Tibial nerve (tissue), 4 donors: ENCODE measurements at regions not wholly inside any gene's neighbourhood (a gene's known extent, or its start where the extent isn't known, plus 50 kb on each side); places are given as distances from the start of the nearest gene placed in this dataset.

ENCODE experiments used
- DNase-seq, 2 donors: peaks; one replicate each; pipeline ENCODE4 v3.0.0-alpha.2; 2019; ENCODE audit warnings: low spot score in 2 of 2
- H3K27ac ChIP-seq, 4 donors: fragments of 200-600 bp; sonication (generic) in 3 of 4; one replicate each; pipeline ENCODE4 v1.5.1; 2017 to 2019; ENCODE audit warnings: mild to moderate bottlenecking in 1 of 4
- H3K27me3 ChIP-seq, 2 donors: fragments of 200-600 bp; sonication (generic) in 1 of 2; one replicate each; pipeline versions ENCODE4 v1.5.1 to v1.6.0; 2017 to 2019
- H3K36me3 ChIP-seq, 3 donors: fragments of 200-600 bp; sonication (generic); one replicate each; pipeline ENCODE4 v1.5.1; 2018 to 2019
- H3K4me1 ChIP-seq, 4 donors: fragments of 200-600 bp; sonication (generic) in 3 of 4; one replicate each; pipeline ENCODE4 v1.5.1; 2017 to 2019
- H3K4me3 ChIP-seq, 4 donors: fragments of 200-600 bp; sonication (generic) in 3 of 4; one replicate each; pipeline ENCODE4 v1.5.1; 2017 to 2019; ENCODE audit warnings: mild to moderate bottlenecking in 1 of 4, moderate library complexity in 1 of 4
- H3K9me3 ChIP-seq, 4 donors: fragments of 200-600 bp; sonication (generic) in 3 of 4; one replicate each; pipeline ENCODE4 v1.5.1; 2017 to 2019
- EP300 ChIP-seq, 2 donors: sonication (generic); formaldehyde crosslinking; IDR thresholded peaks; one replicate each; pipeline ENCODE4 v1.6.1; 2017; ENCODE audit warnings: antibody characterized with exemption in 2 of 2, mild to moderate bottlenecking in 1 of 2
- POLR2A ChIP-seq, 2 donors: fragments of 450-650 bp; IDR thresholded peaks; one replicate each; pipeline ENCODE4 v1.6.1; 2017; ENCODE audit warnings: antibody characterized with exemption in 2 of 2, mild to moderate bottlenecking in 2 of 2, moderate library complexity in 2 of 2
- WGBS, 2 donors: methylation state at CpG; one replicate each; pipeline ENCODE4 v1.1.5; 2018; 5-methylcytosine and 5-hydroxymethylcytosine counted together
- TF ChIP-seq, protein P1 (sequence below), 5 experiments: fragments of 200-600 bp in 3 of 5; fragments of 450-650 bp in 2 of 5; sonication (generic) in 3 of 5; IDR thresholded peaks; one replicate each; pipeline ENCODE4 v1.5.1; 2016 to 2019; ENCODE audit warnings: antibody characterized with exemption in 5 of 5, mild to moderate bottlenecking in 3 of 5, moderate library complexity in 2 of 5

DNA sequence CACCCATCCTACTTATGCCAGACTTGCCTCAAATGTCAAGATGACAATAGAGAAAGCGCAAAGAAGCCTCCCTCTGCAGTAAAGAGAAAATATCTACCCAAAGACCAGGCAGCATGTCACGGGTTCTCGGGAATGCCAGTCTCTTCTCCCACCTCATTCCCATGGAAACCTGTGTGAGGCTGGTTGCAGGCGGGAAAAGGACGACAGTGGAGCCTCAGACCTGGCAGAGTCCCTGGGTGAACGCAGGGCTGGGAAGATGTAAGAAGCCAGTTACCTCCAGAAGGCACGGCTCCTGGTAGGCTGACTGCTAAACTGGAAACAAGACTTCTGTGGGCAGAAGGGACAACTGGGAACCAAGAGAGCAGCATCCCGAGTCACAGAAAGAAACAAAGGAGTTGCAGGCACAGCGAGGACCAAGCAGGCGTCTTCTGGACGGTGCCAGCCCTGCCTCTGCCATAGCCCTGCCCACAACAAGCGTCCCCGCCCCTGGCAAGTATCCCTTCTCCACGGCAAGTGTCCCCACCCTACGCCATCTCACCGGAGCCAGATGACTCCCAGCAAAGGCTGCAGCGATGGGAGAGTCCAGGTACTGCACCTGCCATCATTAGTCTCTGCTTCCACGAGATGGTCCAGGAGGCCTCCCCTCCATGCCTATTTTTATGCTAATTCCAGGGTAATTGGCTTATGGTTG lies 440.8 kb upstream of the MYT1L start:
- 75 to 79% methylated on average over 18 of the region's 18 CpGs for WGBS, 2 donors

DNA sequence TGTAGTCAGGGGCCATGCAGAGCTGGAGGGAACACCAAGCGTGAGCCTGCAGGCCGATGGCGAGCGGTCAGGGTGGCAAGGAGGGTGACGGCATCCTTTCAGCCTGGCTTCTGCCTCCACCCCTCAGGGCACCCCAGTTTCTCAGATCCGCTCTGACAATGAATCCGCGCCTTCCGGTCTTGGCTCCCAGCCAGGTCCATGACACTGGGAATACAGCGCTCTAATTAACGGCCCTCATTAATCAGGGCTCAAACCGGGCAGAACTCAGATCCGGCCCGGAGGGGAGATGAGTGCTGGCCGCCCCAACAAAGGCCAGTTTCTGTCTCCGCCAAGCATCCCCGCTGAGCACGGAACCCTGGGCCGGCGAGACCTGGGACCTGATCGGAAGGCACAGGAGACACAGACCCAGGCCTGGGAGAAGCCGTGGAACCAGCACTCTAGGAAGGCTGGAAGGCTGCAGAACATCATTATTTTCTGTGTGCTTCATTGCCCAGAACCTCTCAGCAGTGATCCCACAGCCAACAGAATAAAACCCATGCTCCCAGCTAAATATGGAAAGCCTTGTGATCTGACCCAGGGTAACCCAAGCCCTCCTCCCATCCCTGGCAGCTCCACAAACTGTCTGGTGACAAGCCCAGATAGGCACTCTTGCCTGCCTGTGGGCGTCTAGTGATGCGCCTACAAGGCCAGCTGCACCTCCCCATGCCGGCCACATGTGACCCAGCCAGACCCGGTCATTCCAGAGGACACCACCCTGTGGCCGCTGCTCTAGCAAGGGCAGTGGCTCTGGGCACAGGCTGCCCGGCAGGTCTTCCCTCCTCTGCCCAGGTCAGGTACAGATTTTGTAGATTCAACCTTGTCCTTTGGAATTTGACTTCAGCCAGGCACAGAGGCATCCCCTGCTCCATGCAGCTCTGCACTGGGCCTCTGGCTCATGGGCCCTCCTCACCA lies 438.7 kb upstream of the MYT1L start:
- H3K27me3 ChIP-seq, result no peaks in the 10 kb centered on the region
- no peaks in the 10 kb centered on the region for H3K36me3 ChIP-seq
- no peak overlapping the region for H3K4me3 ChIP-seq
- TF ChIP-seq, protein P1, sequence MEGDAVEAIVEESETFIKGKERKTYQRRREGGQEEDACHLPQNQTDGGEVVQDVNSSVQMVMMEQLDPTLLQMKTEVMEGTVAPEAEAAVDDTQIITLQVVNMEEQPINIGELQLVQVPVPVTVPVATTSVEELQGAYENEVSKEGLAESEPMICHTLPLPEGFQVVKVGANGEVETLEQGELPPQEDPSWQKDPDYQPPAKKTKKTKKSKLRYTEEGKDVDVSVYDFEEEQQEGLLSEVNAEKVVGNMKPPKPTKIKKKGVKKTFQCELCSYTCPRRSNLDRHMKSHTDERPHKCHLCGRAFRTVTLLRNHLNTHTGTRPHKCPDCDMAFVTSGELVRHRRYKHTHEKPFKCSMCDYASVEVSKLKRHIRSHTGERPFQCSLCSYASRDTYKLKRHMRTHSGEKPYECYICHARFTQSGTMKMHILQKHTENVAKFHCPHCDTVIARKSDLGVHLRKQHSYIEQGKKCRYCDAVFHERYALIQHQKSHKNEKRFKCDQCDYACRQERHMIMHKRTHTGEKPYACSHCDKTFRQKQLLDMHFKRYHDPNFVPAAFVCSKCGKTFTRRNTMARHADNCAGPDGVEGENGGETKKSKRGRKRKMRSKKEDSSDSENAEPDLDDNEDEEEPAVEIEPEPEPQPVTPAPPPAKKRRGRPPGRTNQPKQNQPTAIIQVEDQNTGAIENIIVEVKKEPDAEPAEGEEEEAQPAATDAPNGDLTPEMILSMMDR (IDR thresholded peaks at IDR 0.05), result no peak
- no peak for TF ChIP-seq POLR2A (IDR thresholded peaks at IDR 0.05)
- TF ChIP-seq EP300 (IDR thresholded peaks at IDR 0.05), result no peak
- WGBS, 2 donors, result 70 to 78% methylated on average over 27 to 28 of the region's 28 CpGs
- H3K27ac ChIP-seq, result no peak overlapping the region
- DNase-seq, result no peak
- H3K9me3 ChIP-seq, result no peaks in the 10 kb centered on the region
- H3K4me1 ChIP-seq, result no peaks in the 10 kb centered on the region

More for the DNA sequence above, 440.8 kb upstream of the MYT1L start:
- Histone ChIP-seq H3K27ac (no peak overlapping the region), H3K27me3 (no peaks in the 10 kb centered on the region), H3K4me1 (no peaks in the 10 kb centered on the region), H3K36me3 (no peaks in the 10 kb centered on the region), H3K9me3 (peaks cover 0 to 7% (median 0%) of the 10 kb centered on the region in 4 donors), H3K4me3 (no peak overlapping the region)
- no peak for DNase-seq
- no peak for TF ChIP-seq EP300 (IDR thresholded peaks at IDR 0.05)
- no peak for TF ChIP-seq POLR2A (IDR thresholded peaks at IDR 0.05)
- TF ChIP-seq, protein P1 (IDR thresholded peaks at IDR 0.05), result no peak

DNA sequence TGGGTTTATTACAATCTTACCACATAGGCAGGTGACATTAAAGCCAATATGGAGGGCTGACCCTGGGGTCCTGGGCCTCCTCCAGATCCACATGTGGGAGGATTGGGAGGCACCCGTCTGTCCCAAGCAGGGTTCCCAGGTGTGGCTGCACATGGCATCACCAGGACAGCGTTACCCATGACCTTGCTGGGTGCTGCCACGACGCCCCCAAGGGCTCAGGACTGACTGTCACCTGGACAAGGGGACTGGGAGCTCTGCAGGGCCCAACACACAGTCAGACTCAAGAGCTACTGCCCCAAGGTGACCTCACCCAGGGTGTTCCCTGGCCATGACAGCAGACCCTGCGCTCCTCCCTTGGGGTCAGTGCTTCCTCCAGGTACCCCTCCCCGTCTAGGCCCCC lies 437.4 kb upstream of the MYT1L start:
- Histone ChIP-seq H3K9me3 (no peaks in the 10 kb centered on the region), H3K27me3 (no peaks in the 10 kb centered on the region), H3K36me3 (no peaks in the 10 kb centered on the region), H3K4me1 (peaks cover 0 to 10% (median 0%) of the 10 kb centered on the region in 4 donors), H3K27ac (no peak overlapping the region), H3K4me3 (no peak overlapping the region)
- DNase-seq, result no peak
- 88 to 94% methylated on average over 5 of the region's 6 CpGs for WGBS, 2 donors
- TF ChIP-seq, protein P1 (IDR thresholded peaks at IDR 0.05), result no peak
- TF ChIP-seq EP300 (IDR thresholded peaks at IDR 0.05), result no peak

DNA sequence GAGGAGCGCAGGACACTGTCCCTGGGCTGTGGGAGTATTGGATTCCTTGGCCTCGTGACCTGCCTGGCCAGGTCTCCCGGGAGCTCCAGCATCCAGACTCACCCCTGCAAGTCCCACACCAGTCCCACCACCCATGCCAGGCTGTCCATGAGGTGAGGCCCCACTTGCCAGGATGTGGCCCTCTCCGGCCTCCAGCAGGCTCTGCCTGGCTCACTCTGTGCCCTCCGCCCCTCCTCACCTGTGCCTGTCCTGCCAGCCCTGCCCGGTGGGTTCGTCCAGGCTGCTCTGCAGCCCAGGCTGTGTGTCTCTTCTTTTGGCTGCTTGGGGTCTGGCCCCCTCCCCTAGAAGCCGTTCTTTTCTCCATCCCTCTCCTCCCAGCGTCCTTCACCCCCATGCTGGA lies 436.8 kb upstream of the MYT1L start:
- 74 to 80% methylated on average over 9 of the region's 9 CpGs for WGBS, 2 donors
- Histone ChIP-seq H3K4me3 (no peak overlapping the region), H3K36me3 (no peaks in the 10 kb centered on the region), H3K27ac (no peak overlapping the region), H3K9me3 (no peaks in the 10 kb centered on the region), H3K4me1 (peaks cover 0 to 12% (median 0%) of the 10 kb centered on the region in 4 donors), H3K27me3 (no peaks in the 10 kb centered on the region)
- DNase-seq, result no peak
- TF ChIP-seq, protein P1 (IDR thresholded peaks at IDR 0.05), result no peak
- TF ChIP-seq POLR2A (IDR thresholded peaks at IDR 0.05), result no peak
- TF ChIP-seq EP300 (IDR thresholded peaks at IDR 0.05), result no peak
